ENCODE measurements at regions not wholly inside any gene's neighbourhood (a gene's known extent, or its start where the extent isn't known, plus 50 kb on each side); places are given as distances from the start of the nearest gene placed in this dataset.

DNA sequence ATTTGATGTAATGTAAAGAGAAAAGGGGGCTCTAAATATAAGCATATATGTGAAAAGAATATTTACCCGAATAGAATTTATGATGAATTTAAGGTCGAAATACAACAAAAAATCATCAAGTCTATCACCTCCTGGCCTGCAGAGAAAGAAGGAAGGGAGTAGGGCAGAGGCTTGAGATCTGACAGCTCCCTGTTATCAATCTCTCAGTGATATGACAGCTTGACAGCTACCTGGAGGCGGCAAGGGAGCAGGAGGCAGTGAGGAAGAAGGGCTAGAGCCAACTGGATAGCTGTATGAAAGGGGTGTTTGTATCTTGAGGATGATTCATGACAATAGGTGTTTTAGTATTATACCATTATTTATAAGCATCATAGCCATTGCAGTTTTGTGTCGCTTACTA is 299.8 kb upstream of the DNAJC19 start:
- Mint-ChIP-seq H3K4me3 (no peak overlapping the region), H3K27me3 (no peaks in the 10 kb centered on the region), H3K36me3 (ENCODE audit: low read depth) (no peaks in the 10 kb centered on the region), H3K27ac (no peak overlapping the region), H3K4me1 (ENCODE audit: low read depth) (peaks cover 2% of the 10 kb centered on the region), H3K9me3 (no peaks in the 10 kb centered on the region)
- DNase-seq: no peak

DNA sequence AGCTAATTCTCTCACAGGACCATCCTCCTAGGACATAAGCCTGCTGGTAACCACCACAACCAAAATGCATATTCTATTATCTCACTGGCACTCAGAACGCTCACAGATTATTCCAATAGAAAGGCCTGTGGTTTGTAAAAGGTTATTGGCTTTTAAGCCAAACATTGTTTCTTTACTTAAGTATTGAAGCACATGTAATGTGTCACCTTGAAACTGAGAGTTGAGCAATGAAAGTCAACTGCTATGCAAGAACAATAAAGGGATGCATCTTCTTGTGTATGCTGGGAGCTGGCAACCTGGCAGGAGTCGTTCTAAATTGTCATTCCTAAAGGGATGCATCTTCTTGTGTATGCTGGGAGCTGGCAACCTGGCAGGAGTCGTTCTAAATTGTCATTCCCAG is 298.6 kb upstream of the DNAJC19 start:
- H3K4me1 Mint-ChIP-seq (ENCODE audit: low read depth): peaks cover under 1% of the 10 kb centered on the region
- H3K36me3 Mint-ChIP-seq (ENCODE audit: low read depth): no peaks in the 10 kb centered on the region
- no peak overlapping the region for H3K27ac Mint-ChIP-seq
- no peak for DNase-seq
- no peak overlapping the region for H3K4me3 Mint-ChIP-seq
- H3K27me3 Mint-ChIP-seq: no peaks in the 10 kb centered on the region
- H3K9me3 Mint-ChIP-seq: no peaks in the 10 kb centered on the region

DNA sequence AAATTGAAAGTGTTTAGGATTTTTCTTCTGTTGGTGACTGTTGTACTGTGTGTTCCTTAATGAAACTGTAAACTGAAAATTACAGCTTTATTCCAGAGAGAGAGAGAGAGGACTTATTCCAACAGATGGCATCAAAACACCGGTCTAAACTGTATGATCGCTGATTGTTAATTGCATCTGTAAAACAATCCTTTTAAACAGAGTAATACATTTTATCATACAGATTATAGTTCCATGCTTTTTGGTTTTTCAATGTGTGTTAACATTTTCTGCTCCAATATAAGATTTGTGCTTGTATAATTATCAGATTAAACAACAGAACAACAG is 289.7 kb upstream of the DNAJC19 start:
- no peak overlapping the region for H3K27ac Mint-ChIP-seq
- H3K36me3 Mint-ChIP-seq (ENCODE audit: low read depth): no peaks in the 10 kb centered on the region
- DNase-seq: no peak
- H3K27me3 Mint-ChIP-seq: peaks cover 6% of the 10 kb centered on the region
- H3K4me3 Mint-ChIP-seq: no peak overlapping the region
- H3K4me1 Mint-ChIP-seq (ENCODE audit: low read depth): no peaks in the 10 kb centered on the region
- no peaks in the 10 kb centered on the region for H3K9me3 Mint-ChIP-seq

DNA sequence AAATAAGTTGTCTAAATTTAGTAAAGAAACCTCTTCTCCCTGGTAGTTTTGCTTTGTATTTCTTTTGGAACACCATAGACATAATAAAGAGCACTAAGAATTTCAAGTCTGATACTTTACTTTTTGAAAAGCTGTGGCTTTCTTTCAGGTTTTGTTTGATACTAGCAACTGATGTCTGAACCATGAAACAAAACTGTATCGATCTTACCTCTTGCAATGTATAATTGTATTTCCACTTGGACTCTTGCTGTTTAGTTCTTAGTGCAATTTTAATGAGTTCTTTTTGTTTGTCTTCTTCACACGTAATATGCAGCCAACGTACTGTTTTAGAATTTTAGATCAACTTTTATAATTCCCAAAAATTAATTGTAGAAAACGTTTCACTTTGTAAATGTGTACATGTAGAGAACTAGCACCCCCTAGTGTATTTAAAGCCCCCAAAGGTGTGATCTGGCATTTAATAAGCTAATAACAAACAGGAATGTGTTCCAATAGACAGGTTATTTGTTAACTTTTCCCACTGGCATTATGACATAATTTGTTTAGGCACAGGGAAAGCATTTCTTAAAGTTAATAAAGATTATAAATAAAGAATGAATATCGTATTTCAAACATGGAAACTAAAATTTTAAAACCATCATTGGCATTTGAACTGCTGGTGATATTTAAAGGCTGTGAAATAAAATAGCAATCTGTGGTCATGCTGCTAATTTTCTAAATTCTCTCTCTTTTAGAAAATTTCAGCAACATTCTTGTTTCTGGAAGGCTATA is 289.1 kb upstream of the DNAJC19 start:
- H3K36me3 Mint-ChIP-seq (ENCODE audit: low read depth): no peaks in the 10 kb centered on the region
- no peaks in the 10 kb centered on the region for H3K4me1 Mint-ChIP-seq (ENCODE audit: low read depth)
- H3K9me3 Mint-ChIP-seq: no peaks in the 10 kb centered on the region
- H3K27me3 Mint-ChIP-seq: peaks cover 9% of the 10 kb centered on the region
- DNase-seq: no peak
- no peak overlapping the region for H3K27ac Mint-ChIP-seq
- no peak overlapping the region for H3K4me3 Mint-ChIP-seq

DNA sequence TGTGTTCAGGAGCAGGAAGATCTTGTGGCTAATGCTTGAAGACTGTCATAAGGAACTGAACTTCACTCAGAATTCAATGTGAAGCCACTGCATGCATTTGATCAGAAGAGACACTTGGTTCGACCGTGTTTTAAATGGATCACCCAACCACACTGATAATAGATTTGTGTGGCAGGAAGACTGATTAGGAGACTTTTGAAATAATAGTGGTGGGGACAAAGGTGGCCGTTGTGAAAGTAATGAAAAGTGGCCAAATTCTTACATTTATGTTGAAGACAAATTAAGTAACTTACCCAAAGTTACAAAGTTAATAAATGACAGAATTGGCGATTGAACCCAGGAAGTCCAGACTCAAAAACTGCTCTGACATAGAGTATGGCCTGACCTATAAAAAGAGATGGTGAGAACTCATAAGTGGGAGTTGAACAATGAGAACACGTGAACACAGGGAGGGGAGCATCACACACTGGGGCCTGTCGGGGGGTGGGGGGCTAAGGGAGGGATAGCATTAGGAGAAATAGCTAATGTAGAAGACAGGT is 286.9 kb upstream of the DNAJC19 start:
- no peaks in the 10 kb centered on the region for H3K9me3 Mint-ChIP-seq
- no peaks in the 10 kb centered on the region for H3K36me3 Mint-ChIP-seq (ENCODE audit: low read depth)
- no peak for DNase-seq
- peaks cover 11% of the 10 kb centered on the region for H3K27me3 Mint-ChIP-seq
- no peaks in the 10 kb centered on the region for H3K4me1 Mint-ChIP-seq (ENCODE audit: low read depth)
- H3K27ac Mint-ChIP-seq: no peak overlapping the region
- no peak overlapping the region for H3K4me3 Mint-ChIP-seq

DNA sequence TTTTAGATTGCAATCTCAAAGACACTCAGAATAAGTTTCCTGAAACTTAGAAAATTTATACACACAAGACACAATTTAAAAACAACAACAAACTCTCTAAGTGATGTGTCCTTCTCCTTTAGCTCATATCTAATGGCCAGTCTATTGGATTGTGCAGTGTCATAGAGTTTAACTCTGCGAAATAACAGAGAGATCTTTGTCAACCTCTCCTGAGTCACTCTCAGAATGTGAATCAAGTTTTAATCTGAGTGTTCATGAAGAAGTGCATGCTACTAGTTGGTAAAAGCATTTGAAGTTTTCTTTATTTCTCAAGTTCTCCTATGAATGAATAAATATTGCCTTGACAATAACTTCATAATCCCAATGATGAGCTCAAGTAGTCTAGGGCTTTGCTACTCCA is 284.5 kb upstream of the DNAJC19 start:
- DNase-seq: no peak
- H3K27me3 Mint-ChIP-seq: peaks cover 11% of the 10 kb centered on the region
- H3K27ac Mint-ChIP-seq: no peak overlapping the region
- no peaks in the 10 kb centered on the region for H3K36me3 Mint-ChIP-seq (ENCODE audit: low read depth)
- H3K4me1 Mint-ChIP-seq (ENCODE audit: low read depth): no peaks in the 10 kb centered on the region
- no peak overlapping the region for H3K4me3 Mint-ChIP-seq
- H3K9me3 Mint-ChIP-seq: no peaks in the 10 kb centered on the region

DNA sequence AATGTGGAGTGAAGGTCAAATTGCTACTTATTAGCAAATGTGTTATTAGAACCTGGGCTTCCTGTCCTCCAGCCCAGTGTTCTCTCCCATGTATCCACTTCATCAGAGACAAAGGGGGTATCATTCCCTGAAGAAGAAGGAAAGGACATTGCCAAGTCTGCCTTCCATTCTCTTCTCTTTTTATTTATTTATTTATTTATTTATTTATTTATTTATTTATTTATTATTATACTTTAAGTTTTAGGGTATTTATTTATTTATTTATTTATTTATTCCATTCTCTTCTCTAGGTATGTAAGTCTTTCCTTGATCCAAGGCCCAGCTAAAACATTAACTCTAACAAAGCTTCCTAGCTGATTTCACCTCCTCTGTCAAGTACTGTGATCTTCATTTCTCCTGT is 277.8 kb upstream of the DNAJC19 start:
- DNase-seq: no peak
- Mint-ChIP-seq H3K27ac (no peak overlapping the region), H3K4me1 (ENCODE audit: low read depth) (peaks cover 5% of the 10 kb centered on the region), H3K4me3 (no peak overlapping the region), H3K36me3 (ENCODE audit: low read depth) (no peaks in the 10 kb centered on the region), H3K9me3 (peaks cover 5% of the 10 kb centered on the region), H3K27me3 (peaks cover 2% of the 10 kb centered on the region)

DNA sequence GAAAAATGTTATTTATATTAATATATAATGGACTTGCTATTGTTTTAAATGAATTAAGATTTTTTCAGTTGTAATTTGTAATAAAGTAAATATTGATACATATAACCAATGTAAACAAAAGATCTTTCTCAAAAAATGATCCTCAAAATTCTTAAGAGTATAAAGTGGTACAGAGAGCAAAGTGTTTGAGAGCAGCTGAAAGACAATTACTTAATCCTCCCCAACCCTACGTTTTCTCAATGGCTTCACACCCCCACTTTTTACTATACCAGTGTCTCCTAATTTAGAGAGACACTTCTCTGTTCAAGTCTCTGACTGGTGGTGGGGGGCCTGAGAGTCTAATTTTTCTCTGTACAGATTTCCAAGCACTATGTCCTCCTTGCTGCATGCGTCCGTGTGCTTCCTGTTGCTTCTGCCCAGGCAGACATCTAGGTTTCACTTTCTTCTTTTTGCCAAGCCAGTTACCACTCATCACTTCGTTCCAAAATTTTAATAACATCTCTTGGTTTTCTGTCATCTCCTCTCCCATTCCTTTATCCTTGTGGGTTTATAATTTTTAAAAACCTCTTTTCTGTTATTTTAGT is 276.3 kb upstream of the DNAJC19 start:
- H3K27me3 Mint-ChIP-seq: no peaks in the 10 kb centered on the region
- H3K36me3 Mint-ChIP-seq (ENCODE audit: low read depth): no peaks in the 10 kb centered on the region
- no peak overlapping the region for H3K27ac Mint-ChIP-seq
- peaks cover 9% of the 10 kb centered on the region for H3K9me3 Mint-ChIP-seq
- H3K4me1 Mint-ChIP-seq (ENCODE audit: low read depth): peaks cover 5% of the 10 kb centered on the region
- DNase-seq: no peak
- H3K4me3 Mint-ChIP-seq: peak overlapping the region; percentile 53

DNA sequence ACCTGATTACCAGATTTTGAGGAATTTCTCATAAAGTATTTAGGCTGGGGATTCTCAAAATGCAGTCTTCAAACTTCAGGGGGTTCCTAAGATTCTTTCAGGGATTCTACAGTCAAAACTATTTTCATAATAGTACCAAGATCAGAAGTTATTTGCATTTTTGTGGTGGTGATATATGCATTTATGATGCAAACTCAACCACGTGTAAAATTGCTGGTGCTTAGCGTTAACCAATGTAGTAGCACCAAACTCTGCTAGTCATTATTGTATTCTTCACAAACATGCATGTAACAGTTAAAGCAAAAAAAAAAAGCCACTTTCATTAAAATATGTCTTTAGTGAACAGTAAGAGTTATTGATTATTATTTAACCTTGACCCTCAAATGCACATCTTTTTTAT is 274.9 kb upstream of the DNAJC19 start:
- no peak overlapping the region for H3K27ac Mint-ChIP-seq
- H3K27me3 Mint-ChIP-seq: no peaks in the 10 kb centered on the region
- DNase-seq: no peak
- H3K4me3 Mint-ChIP-seq: no peak overlapping the region
- no peaks in the 10 kb centered on the region for H3K36me3 Mint-ChIP-seq (ENCODE audit: low read depth)
- peaks cover 5% of the 10 kb centered on the region for H3K4me1 Mint-ChIP-seq (ENCODE audit: low read depth)
- H3K9me3 Mint-ChIP-seq: peaks cover 9% of the 10 kb centered on the region

DNA sequence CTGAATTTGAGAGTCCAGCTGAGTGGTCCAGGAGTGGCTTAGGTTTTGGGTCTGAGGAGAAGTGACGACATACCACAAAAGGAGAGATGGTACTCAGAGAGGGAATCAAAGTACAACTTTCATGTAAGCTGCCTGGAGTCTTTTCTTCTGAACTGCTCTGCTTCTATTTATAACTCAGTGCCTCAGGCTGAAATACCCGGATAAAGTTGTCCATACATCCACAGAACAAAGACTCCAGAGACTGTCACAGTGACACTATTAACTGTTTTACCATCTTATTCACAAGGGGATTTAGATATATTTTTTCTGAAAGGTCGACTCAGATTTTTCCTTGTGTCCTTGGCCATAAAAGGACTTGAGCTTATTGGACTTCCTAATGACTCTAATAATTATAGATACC is 264.3 kb upstream of the DNAJC19 start:
- Mint-ChIP-seq H3K36me3 (ENCODE audit: low read depth) (no peaks in the 10 kb centered on the region), H3K27me3 (peaks cover 3% of the 10 kb centered on the region), H3K4me3 (no peak overlapping the region), H3K27ac (no peak overlapping the region), H3K9me3 (no peaks in the 10 kb centered on the region), H3K4me1 (ENCODE audit: low read depth) (no peaks in the 10 kb centered on the region)
- DNase-seq: no peak

DNA sequence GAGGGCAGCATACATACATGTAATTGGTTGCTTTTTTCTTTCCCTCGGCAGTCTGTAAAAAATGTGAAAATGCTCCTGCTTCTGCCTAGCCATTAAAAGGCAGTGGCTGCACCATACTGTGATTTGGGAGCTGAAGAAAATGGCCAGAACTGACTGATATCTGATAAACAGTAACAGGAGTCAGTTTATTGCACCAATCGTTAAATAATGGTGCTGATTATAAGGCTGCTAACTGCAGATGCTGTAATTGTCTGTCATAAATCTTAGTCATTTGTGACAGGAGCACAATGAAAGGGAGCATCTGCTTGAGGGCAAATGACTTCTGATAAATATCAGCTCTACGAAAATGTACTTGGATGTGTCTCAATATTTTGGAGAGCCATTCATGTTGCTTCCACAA is 263.1 kb upstream of the DNAJC19 start:
- no peaks in the 10 kb centered on the region for H3K4me1 Mint-ChIP-seq (ENCODE audit: low read depth)
- H3K4me3 Mint-ChIP-seq: no peak overlapping the region
- no peak for DNase-seq
- H3K27ac Mint-ChIP-seq: no peak overlapping the region
- H3K36me3 Mint-ChIP-seq (ENCODE audit: low read depth): no peaks in the 10 kb centered on the region
- no peaks in the 10 kb centered on the region for H3K9me3 Mint-ChIP-seq
- peaks cover 3% of the 10 kb centered on the region for H3K27me3 Mint-ChIP-seq

DNA sequence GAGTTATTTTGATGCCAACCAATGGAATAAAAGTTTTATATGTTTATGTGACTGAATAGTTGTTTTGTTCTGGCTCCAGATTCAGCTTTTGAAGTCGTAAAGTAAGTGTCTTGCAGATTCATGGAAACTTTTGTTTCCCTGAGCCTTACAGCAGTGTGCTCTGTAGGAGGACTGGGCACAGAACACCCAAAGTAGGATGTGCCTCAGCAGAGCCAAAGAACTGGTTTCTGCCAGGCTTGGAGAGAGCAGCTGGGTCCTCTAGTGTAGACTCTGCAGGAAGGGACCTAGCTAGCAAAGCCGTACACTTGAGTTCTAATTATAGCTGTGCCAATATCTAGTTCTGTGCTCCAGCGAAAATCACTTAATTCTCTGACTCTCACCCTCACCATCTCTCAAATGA is 261.2 kb upstream of the DNAJC19 start:
- Mint-ChIP-seq H3K27me3 (peaks cover 3% of the 10 kb centered on the region), H3K27ac (no peak overlapping the region), H3K4me3 (no peak overlapping the region), H3K36me3 (ENCODE audit: low read depth) (no peaks in the 10 kb centered on the region), H3K4me1 (ENCODE audit: low read depth) (no peaks in the 10 kb centered on the region), H3K9me3 (no peaks in the 10 kb centered on the region)
- no peak for DNase-seq

DNA sequence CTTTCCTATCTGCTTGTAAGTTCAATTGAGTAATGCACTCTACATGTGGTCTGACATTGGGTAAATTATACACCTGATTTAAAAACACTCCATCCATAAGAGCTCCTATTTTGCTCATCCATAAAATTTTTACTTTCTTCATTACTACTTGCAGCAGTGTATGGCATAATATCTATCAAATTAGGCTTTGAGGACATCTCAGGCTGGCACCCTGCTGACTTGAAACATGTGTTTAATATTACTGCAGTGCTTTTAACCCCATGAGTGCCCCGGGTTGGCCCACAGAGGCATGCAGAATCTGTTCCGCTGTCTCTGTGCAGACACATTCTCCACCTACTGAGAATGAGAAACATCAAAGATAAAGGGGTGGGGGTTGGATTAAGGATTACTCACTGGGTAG is 249.9 kb upstream of the DNAJC19 start:
- Mint-ChIP-seq H3K27me3 (no peaks in the 10 kb centered on the region), H3K27ac (no peak overlapping the region), H3K36me3 (ENCODE audit: low read depth) (no peaks in the 10 kb centered on the region), H3K9me3 (no peaks in the 10 kb centered on the region), H3K4me3 (no peak overlapping the region), H3K4me1 (ENCODE audit: low read depth) (no peaks in the 10 kb centered on the region)
- no peak for DNase-seq

DNA sequence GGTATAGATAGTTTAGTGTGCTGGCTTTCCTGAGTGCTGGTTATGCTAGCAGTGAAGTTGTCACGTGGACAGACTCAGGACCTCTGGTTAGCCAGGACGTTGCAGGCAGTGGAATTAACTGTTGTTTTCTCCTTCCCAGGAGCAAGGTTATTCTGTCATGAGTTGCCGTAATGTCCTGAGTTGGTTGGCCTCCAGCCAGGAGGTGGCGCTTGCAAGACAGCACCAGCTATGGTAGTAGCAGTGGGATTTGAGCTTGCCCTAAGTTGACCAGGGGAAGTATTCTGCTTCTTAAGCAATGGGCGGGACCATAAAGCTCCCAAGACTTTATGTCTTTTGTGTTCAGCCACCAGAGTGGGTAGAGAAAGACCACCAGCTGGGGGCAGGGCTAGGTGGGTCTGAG is 240.7 kb upstream of the DNAJC19 start:
- Mint-ChIP-seq H3K27ac (no peak overlapping the region), H3K9me3 (peaks cover 5% of the 10 kb centered on the region), H3K4me1 (ENCODE audit: low read depth) (no peaks in the 10 kb centered on the region), H3K36me3 (ENCODE audit: low read depth) (no peaks in the 10 kb centered on the region), H3K27me3 (no peaks in the 10 kb centered on the region), H3K4me3 (no peak overlapping the region)
- no peak for DNase-seq

DNA sequence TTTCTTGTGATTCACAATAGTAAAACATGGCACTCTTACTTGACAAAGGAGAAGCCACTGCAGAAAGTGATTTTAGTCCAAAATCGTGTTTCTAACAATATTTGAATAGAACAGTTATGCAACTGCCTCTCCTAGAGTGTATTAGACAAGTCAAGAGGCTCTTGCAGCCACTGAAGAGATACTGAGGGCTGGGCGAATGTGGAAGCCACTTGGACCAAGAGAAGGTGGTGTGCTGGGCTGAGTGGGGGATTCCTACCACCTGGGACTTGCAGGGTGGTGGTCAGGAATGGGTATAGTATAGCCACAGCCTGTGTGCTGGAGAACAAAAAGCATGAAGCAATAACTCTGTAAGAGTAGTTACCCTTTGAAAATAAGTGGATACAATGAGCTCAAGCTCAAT is 223.8 kb upstream of the DNAJC19 start:
- no peak for DNase-seq
- Mint-ChIP-seq H3K36me3 (ENCODE audit: low read depth) (no peaks in the 10 kb centered on the region), H3K27me3 (peaks cover 11% of the 10 kb centered on the region), H3K9me3 (no peaks in the 10 kb centered on the region), H3K4me3 (no peak overlapping the region), H3K4me1 (ENCODE audit: low read depth) (no peaks in the 10 kb centered on the region), H3K27ac (no peak overlapping the region)

All from activated T-cell treated with anti-CD3 and anti-CD28 coated beads, Interleukin-2, amount 50 U/mL, for 24 hours (primary cell).